ENCODE measurements at regions not wholly inside any gene's neighbourhood (a gene's known extent, or its start where the extent isn't known, plus 50 kb on each side); places are given as distances from the start of the nearest gene placed in this dataset.

DNA sequence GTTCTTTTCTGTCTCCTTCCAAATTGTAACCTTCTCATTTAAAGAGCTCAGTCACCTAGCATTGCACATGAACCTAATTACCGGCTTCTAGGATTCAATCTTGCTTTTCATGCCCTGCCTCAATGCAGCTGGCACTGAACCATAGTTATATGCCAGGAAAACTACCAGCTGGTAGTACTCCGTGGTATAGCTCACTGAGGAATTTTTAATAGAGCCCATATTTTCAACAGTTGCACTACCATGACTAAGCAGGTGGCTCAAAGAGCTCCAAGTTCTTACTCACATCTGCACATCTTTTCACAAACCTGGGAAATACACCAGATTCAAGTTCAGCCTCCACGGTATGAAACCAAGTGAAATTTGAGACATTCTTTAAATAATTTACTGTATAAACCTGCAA lies 363.5 kb downstream of the GRB14 start:
- intact Hi-C loops (cut with micrococcal nuclease): no loop called here
- H3K9me3 Mint-ChIP-seq: peaks cover 3 to 11% of the 10 kb centered on the region in 2 donors
- TF ChIP-seq, protein P1, sequence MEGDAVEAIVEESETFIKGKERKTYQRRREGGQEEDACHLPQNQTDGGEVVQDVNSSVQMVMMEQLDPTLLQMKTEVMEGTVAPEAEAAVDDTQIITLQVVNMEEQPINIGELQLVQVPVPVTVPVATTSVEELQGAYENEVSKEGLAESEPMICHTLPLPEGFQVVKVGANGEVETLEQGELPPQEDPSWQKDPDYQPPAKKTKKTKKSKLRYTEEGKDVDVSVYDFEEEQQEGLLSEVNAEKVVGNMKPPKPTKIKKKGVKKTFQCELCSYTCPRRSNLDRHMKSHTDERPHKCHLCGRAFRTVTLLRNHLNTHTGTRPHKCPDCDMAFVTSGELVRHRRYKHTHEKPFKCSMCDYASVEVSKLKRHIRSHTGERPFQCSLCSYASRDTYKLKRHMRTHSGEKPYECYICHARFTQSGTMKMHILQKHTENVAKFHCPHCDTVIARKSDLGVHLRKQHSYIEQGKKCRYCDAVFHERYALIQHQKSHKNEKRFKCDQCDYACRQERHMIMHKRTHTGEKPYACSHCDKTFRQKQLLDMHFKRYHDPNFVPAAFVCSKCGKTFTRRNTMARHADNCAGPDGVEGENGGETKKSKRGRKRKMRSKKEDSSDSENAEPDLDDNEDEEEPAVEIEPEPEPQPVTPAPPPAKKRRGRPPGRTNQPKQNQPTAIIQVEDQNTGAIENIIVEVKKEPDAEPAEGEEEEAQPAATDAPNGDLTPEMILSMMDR (IDR thresholded peaks at IDR 0.05): no peak
- H3K4me3 ChIP-seq (ENCODE audit: low read length): no peak overlapping the region
- H3K9me3 ChIP-seq (ENCODE audit: control insufficient read depth, insufficient read depth, low read length): peaks cover 8% of the 10 kb centered on the region
- no peaks in the 10 kb centered on the region for H3K27me3 ChIP-seq (ENCODE audit: control insufficient read depth, insufficient read depth, low read length)
- no peaks in the 10 kb centered on the region for H3K36me3 Mint-ChIP-seq
- H3K27ac ChIP-seq (ENCODE audit: low read length): no peak overlapping the region
- 88% methylated on average over 3 of the region's 3 CpGs for WGBS (ENCODE audit: insufficient coverage)
- H3K4me1 ChIP-seq (ENCODE audit: control insufficient read depth, insufficient read depth, low read length): no peaks in the 10 kb centered on the region
- no peaks in the 10 kb centered on the region for H3K36me3 ChIP-seq (ENCODE audit: control insufficient read depth, insufficient read depth, low read length)
- no peak for DNase-seq
- no peak overlapping the region for H3K27ac Mint-ChIP-seq
- H3K4me1 Mint-ChIP-seq: no peaks in the 10 kb centered on the region
- no peaks in the 10 kb centered on the region for H3K27me3 Mint-ChIP-seq (ENCODE audit: low read depth in 2 of 2)
- H3K4me3 Mint-ChIP-seq: no peak overlapping the region
- ATAC-seq: no peak

DNA sequence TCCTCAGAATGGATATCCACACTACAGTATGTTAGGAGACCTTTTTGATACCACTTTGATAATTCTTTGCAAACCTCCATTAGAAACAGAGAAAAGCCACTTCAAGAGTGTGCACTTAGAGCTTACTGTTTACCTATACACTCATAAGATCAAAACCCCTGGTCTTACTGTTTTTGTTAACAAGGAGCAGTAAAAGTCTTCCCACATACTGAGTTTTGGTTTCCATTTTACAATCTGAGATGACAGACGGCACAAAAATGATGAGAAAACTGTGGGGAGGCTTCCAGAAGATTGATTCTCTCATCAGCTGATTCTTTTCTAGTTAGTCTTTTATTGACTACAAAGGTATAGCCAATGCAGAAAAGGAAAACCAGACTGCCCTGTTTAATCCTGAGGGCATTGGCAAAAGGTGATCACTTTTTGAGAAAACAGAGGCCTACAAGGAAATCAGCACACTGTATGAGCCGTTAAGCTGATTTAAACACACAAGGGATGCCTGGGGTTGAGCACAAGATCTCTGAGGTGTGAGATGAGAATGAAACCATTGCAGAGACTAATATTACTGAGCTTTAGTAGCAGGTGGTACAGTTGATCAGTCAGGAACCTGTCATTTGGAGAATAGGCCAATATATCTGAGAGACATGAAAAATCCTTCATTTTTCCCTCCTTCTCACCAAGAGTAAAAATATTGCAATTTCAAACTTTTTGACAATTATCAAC lies 368.6 kb downstream of the GRB14 start:
- intact Hi-C loops (cut with micrococcal nuclease): no loop called here
- ATAC-seq (no peak), DNase-seq (no peak)
- H3K9me3 Mint-ChIP-seq: peaks cover 3 to 8% of the 10 kb centered on the region in 2 donors
- Histone ChIP-seq H3K27ac (ENCODE audit: low read length) (no peak overlapping the region), H3K36me3 (ENCODE audit: control insufficient read depth, insufficient read depth, low read length) (no peaks in the 10 kb centered on the region), H3K9me3 (ENCODE audit: control insufficient read depth, insufficient read depth, low read length) (peaks cover 6% of the 10 kb centered on the region), H3K4me3 (ENCODE audit: low read length) (no peak overlapping the region), H3K4me1 (ENCODE audit: control insufficient read depth, insufficient read depth, low read length) (no peaks in the 10 kb centered on the region), H3K27me3 (ENCODE audit: control insufficient read depth, insufficient read depth, low read length) (no peaks in the 10 kb centered on the region)
- no peak overlapping the region for H3K27ac Mint-ChIP-seq
- WGBS (ENCODE audit: insufficient coverage): 54% methylated on average over 2 of the region's 2 CpGs
- TF ChIP-seq, protein P1 (IDR thresholded peaks at IDR 0.05): no peak
- no peaks in the 10 kb centered on the region for H3K27me3 Mint-ChIP-seq (ENCODE audit: low read depth in 2 of 2)
- no peaks in the 10 kb centered on the region for H3K36me3 Mint-ChIP-seq
- H3K4me1 Mint-ChIP-seq: no peaks in the 10 kb centered on the region
- H3K4me3 Mint-ChIP-seq: no peak overlapping the region

- no peaks in the 10 kb centered on the region for H3K4me1 ChIP-seq (ENCODE audit: control insufficient read depth, insufficient read depth, low read length)
- Mint-ChIP-seq H3K36me3 (no peaks in the 10 kb centered on the region), H3K4me3 (no peak overlapping the region), H3K9me3 (peaks cover 17 to 27% of the 10 kb centered on the region in 2 donors), H3K27ac (no peak overlapping the region), H3K4me1 (no peaks in the 10 kb centered on the region), H3K27me3 (ENCODE audit: low read depth in 2 of 2) (no peaks in the 10 kb centered on the region)
- no peaks in the 10 kb centered on the region for H3K27me3 ChIP-seq (ENCODE audit: control insufficient read depth, insufficient read depth, low read length)
- no peak overlapping the region for H3K27ac ChIP-seq (ENCODE audit: low read length)
- intact Hi-C loops (cut with micrococcal nuclease): no loop called here
- no peak overlapping the region for H3K4me3 ChIP-seq (ENCODE audit: low read length)
- no peaks in the 10 kb centered on the region for H3K36me3 ChIP-seq (ENCODE audit: control insufficient read depth, insufficient read depth, low read length)
- TF ChIP-seq, protein P1 (IDR thresholded peaks at IDR 0.05): no peak
- ATAC-seq (no peak), DNase-seq (no peak)
- H3K9me3 ChIP-seq (ENCODE audit: control insufficient read depth, insufficient read depth, low read length): peaks cover 3% of the 10 kb centered on the region
Measured at GRCh38 chr2:164243315-164243714, 378.0 kb downstream of the GRB14 start.

DNA sequence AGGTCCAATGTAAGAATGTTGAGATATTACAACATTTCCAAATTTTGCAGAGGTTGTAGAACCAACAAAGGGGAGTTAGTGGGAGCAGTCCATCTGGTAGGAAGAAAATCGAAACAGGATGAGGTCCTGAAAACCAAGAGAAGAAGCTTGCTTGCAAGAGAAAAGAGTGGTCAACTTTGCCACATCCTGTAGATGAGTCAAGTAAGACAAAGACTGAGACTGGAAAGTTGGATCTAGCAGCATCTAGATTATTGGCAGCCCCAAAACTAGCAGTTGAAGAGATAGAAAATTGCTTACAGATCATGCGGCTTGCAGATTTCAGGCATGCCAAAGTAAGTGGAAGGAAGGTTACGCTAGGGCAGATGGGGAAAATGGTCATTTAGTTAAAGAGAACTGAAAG lies 378.9 kb downstream of the GRB14 start:
- H3K4me1 Mint-ChIP-seq: no peaks in the 10 kb centered on the region
- H3K9me3 ChIP-seq (ENCODE audit: control insufficient read depth, insufficient read depth, low read length): peaks cover 3% of the 10 kb centered on the region
- no peak overlapping the region for H3K4me3 ChIP-seq (ENCODE audit: low read length)
- H3K36me3 ChIP-seq (ENCODE audit: control insufficient read depth, insufficient read depth, low read length): no peaks in the 10 kb centered on the region
- H3K27me3 ChIP-seq (ENCODE audit: control insufficient read depth, insufficient read depth, low read length): no peaks in the 10 kb centered on the region
- no peak for ATAC-seq
- no peak overlapping the region for H3K27ac ChIP-seq (ENCODE audit: low read length)
- no peaks in the 10 kb centered on the region for H3K27me3 Mint-ChIP-seq (ENCODE audit: low read depth in 2 of 2)
- intact Hi-C loops (cut with micrococcal nuclease): no loop called here
- H3K27ac Mint-ChIP-seq: no peak overlapping the region
- TF ChIP-seq, protein P1 (IDR thresholded peaks at IDR 0.05): no peak
- WGBS (ENCODE audit: insufficient coverage): 83% methylated on average over 3 of the region's 3 CpGs
- no peak for DNase-seq
- peaks cover 17 to 27% of the 10 kb centered on the region in 2 donors for H3K9me3 Mint-ChIP-seq
- H3K36me3 Mint-ChIP-seq: no peaks in the 10 kb centered on the region
- no peak overlapping the region for H3K4me3 Mint-ChIP-seq
- no peaks in the 10 kb centered on the region for H3K4me1 ChIP-seq (ENCODE audit: control insufficient read depth, insufficient read depth, low read length)
